ENCODE measurements at regions not wholly inside any gene's neighbourhood (a gene's known extent, or its start where the extent isn't known, plus 50 kb on each side); places are given as distances from the start of the nearest gene placed in this dataset.

GRCh38 chr9:36485647-36486328 is 85.7 kb upstream of the RNF38 start:
- DNase-seq (ENCODE audit: low read depth), result no peak
- no peak for TF ChIP-seq CTCF (IDR thresholded peaks at IDR 0.05; ENCODE audit: insufficient read depth, low read length)

GRCh38 chr9:36484124-36484523 is 84.1 kb upstream of the RNF38 start:
- no peak for DNase-seq (ENCODE audit: low read depth)
- no peak for TF ChIP-seq CTCF (IDR thresholded peaks at IDR 0.05; ENCODE audit: insufficient read depth, low read length)
- H3K4me3 ChIP-seq (ENCODE audit: low read depth, low read length), result no peak overlapping the region

More at GRCh38 chr9:36485647-36486328, 85.7 kb upstream of the RNF38 start:
- H3K4me3 ChIP-seq (ENCODE audit: low read depth, low read length), result peak overlapping the region; percentile 94

GRCh38 chr9:36479101-36479500 is 79.0 kb upstream of the RNF38 start:
- no peak for DNase-seq (ENCODE audit: low read depth)
- TF ChIP-seq CTCF (IDR thresholded peaks at IDR 0.05; ENCODE audit: insufficient read depth, low read length), result no peak

GRCh38 chr9:36471359-36471758 is 71.3 kb upstream of the RNF38 start:
- peak; percentile 39 for DNase-seq (ENCODE audit: low read depth)
- no peak for TF ChIP-seq CTCF (IDR thresholded peaks at IDR 0.05; ENCODE audit: insufficient read depth, low read length)
- H3K4me3 ChIP-seq (ENCODE audit: low read depth, low read length), result peak overlapping the region; percentile 59

More at GRCh38 chr9:36479101-36479500, 79.0 kb upstream of the RNF38 start:
- H3K4me3 ChIP-seq (ENCODE audit: low read depth, low read length), result no peak overlapping the region

GRCh38 chr9:36470643-36471290 is 70.7 kb upstream of the RNF38 start:
- no peak for TF ChIP-seq CTCF (IDR thresholded peaks at IDR 0.05; ENCODE audit: insufficient read depth, low read length)
- H3K4me3 ChIP-seq (ENCODE audit: low read depth, low read length), result peak overlapping the region; percentile 59
- peak; percentile 78 for DNase-seq (ENCODE audit: low read depth)

- TF ChIP-seq CTCF (IDR thresholded peaks at IDR 0.05; ENCODE audit: insufficient read depth, low read length), result no peak
- DNase-seq (ENCODE audit: low read depth), result no peak
- no peak overlapping the region for H3K4me3 ChIP-seq (ENCODE audit: low read depth, low read length)
Observed at GRCh38 chr9:36463467-36463866, 63.4 kb upstream of the RNF38 start.

Data from fibroblast of the aortic adventitia (primary cell).